H1 (cell line): ENCODE measurements at regions not wholly inside any gene's neighbourhood (a gene's known extent, or its start where the extent isn't known, plus 50 kb on each side); places are given as distances from the start of the nearest gene placed in this dataset.

Experiments
- CTCF ChIA-PET: fragments of 300-600 bp; sonication (Branson Sonifier 250); formaldehyde crosslinking; loops from one replicate; lab custom pipeline; 2021; ENCODE audit not compliant: partially characterized antibody; lab: Charles Lee
- POLR2A ChIA-PET: fragments of 300-600 bp; sonication (Branson Sonifier 250); formaldehyde crosslinking; loops from one replicate; lab custom pipeline; 2021; ENCODE audit warnings: inconsistent platforms; ENCODE audit not compliant: partially characterized antibody; lab: Charles Lee
- DNase-seq, 2 experiments: peaks; one replicate each; pipeline versions ENCODE4 v3.0.0 to v3.0.0-alpha.2; 2010 to 2022; ENCODE audit warnings: low spot score in 2 of 2, low read depth in 1 of 2, mixed read lengths in 1 of 2
- FAIRE-seq: peaks from 2 replicates; lab custom pipeline; 2011; peaks lifted over from hg19 to GRCh38; lab: Jason Lieb, UNC
- H2AFZ ChIP-seq: 2 replicates; pipeline ENCODE4 v1.8.1; 2012; ENCODE audit warnings: low read length, inconsistent platforms
- H2AK5ac ChIP-seq: 2 replicates; pipeline ENCODE4 v1.6.1; 2013; ENCODE audit warnings: low read depth, low read length
- H2BK120ac ChIP-seq: replicated peaks from 2 replicates; pipeline ENCODE3; 2013; ENCODE audit warnings: low read depth, low read length, inconsistent platforms
- H2BK12ac ChIP-seq: 2 replicates; pipeline ENCODE4 v1.6.1; 2013; ENCODE audit warnings: low read depth, low read length
- H2BK15ac ChIP-seq: 2 replicates; pipeline ENCODE4 v1.6.1; 2013; ENCODE audit warnings: low read length
- H2BK20ac ChIP-seq: 2 replicates; pipeline ENCODE4 v1.6.1; 2013; ENCODE audit warnings: low read length
- H2BK5ac ChIP-seq: 2 replicates; pipeline ENCODE4 v1.6.1; 2013; ENCODE audit warnings: low read depth, low read length
- H3K14ac ChIP-seq: 2 replicates; pipeline ENCODE4 v1.6.1; 2013; ENCODE audit warnings: inconsistent platforms; ENCODE audit not compliant: insufficient read length
- H3K18ac ChIP-seq: 2 replicates; pipeline ENCODE4 v1.6.1; 2013; ENCODE audit warnings: low read length; ENCODE audit errors: extremely low read depth
- H3K23ac ChIP-seq: 2 replicates; pipeline ENCODE4 v1.6.1; 2013; ENCODE audit warnings: inconsistent platforms; ENCODE audit not compliant: insufficient read length
- H3K23me2 ChIP-seq: 2 replicates; pipeline ENCODE4 v1.6.1; 2013; ENCODE audit warnings: low read depth, low read length
- H3K27ac ChIP-seq: 2 replicates; pipeline ENCODE4 v1.6.1; 2011; ENCODE audit warnings: low read depth, low read length, inconsistent platforms
- H3K27me3 ChIP-seq, 4 experiments: replicated peaks in 1 of 4; 1 replicate in 1 of 4; 2 replicates in 3 of 4; pipeline versions ENCODE4 v1.6.1 to v1.8.1; 2011 to 2013; ENCODE audit warnings: low read length in 3 of 4, mild to moderate bottlenecking in 3 of 4, inconsistent platforms in 2 of 4, mixed read lengths in 2 of 4, moderate library complexity in 1 of 4; ENCODE audit not compliant: control insufficient read depth in 3 of 4, insufficient read depth in 3 of 4; ENCODE audit errors: extremely low read depth in 1 of 4
- H3K36me3 ChIP-seq, 4 experiments: 2 replicates each; pipeline versions ENCODE4 v1.6.1 to v1.8.1; 2011 to 2013; ENCODE audit warnings: mild to moderate bottlenecking in 4 of 4, low read length in 3 of 4, moderate library complexity in 2 of 4, control low read depth in 1 of 4, inconsistent platforms in 1 of 4; ENCODE audit not compliant: insufficient read depth in 4 of 4, control insufficient read depth in 2 of 4
- H3K4ac ChIP-seq: replicated peaks from 2 replicates; pipeline ENCODE3; 2013; ENCODE audit warnings: low read length, low read depth, mixed read lengths, inconsistent platforms; ENCODE audit not compliant: insufficient read length
- H3K4me1 ChIP-seq, 4 experiments: replicated peaks in 1 of 4; 1 replicate in 1 of 4; 2 replicates in 3 of 4; pipeline versions ENCODE4 v1.6.1 to v1.8.1; 2011 to 2013; ENCODE audit warnings: low read length in 3 of 4, inconsistent platforms in 2 of 4, mixed read lengths in 1 of 4; ENCODE audit not compliant: insufficient read depth in 4 of 4, control insufficient read depth in 3 of 4
- H3K4me2 ChIP-seq, 2 experiments: 2 replicates each; pipeline versions ENCODE4 v1.6.1 to v1.8.1; 2011 to 2013; ENCODE audit warnings: low read depth in 2 of 2, low read length in 2 of 2, control low read depth in 1 of 2, inconsistent platforms in 1 of 2, mild to moderate bottlenecking in 1 of 2; ENCODE audit not compliant: insufficient read depth in 1 of 2
- H3K4me3 ChIP-seq, 4 experiments: fragments of 200-600, 300-600 bp in 1 of 4; sonication (generic), shearing (Covaris generic), sonication (Bioruptor Twin) in 1 of 4; 2 replicates each; pipeline versions ENCODE4 v1.5.1 to v1.8.1; 2011 to 2016; ENCODE audit warnings: low read length in 4 of 4, low read depth in 3 of 4, control low read depth in 2 of 4, inconsistent platforms in 2 of 4, mild to moderate bottlenecking in 2 of 4, mixed read lengths in 1 of 4, moderate library complexity in 1 of 4; ENCODE audit not compliant: insufficient read depth in 2 of 4; ENCODE audit errors: extremely low read depth in 1 of 4
- H3K56ac ChIP-seq: replicated peaks from 2 replicates; pipeline ENCODE3; 2013; ENCODE audit warnings: low read depth, mild to moderate bottlenecking, mixed read lengths, low read length, inconsistent platforms; ENCODE audit not compliant: insufficient read length
- H3K79me1 ChIP-seq: 2 replicates; pipeline ENCODE4 v1.6.1; 2013; ENCODE audit warnings: low read depth, low read length, control low read depth
- H3K79me2 ChIP-seq, 2 experiments: 2 replicates each; pipeline versions ENCODE4 v1.6.1 to v1.8.1; 2012 to 2013; ENCODE audit warnings: low read length in 2 of 2, mild to moderate bottlenecking in 2 of 2, inconsistent platforms in 1 of 2; ENCODE audit not compliant: insufficient read depth in 2 of 2, control insufficient read depth in 1 of 2
- H3K9ac ChIP-seq, 4 experiments: replicated peaks in 1 of 4; 1 replicate in 1 of 4; 2 replicates in 3 of 4; pipeline versions ENCODE4 v1.6.1 to v1.8.1; 2011 to 2013; ENCODE audit warnings: low read depth in 3 of 4, low read length in 3 of 4, control low read depth in 2 of 4, mild to moderate bottlenecking in 2 of 4, moderate library complexity in 2 of 4, inconsistent platforms in 1 of 4; ENCODE audit errors: extremely low read depth in 1 of 4
- H3K9me3 ChIP-seq, 2 experiments: 2 replicates each; pipeline versions ENCODE4 v1.6.1 to v1.8.1; 2012 to 2013; ENCODE audit warnings: mild to moderate bottlenecking in 2 of 2, moderate library complexity in 2 of 2, control low read depth in 1 of 2, inconsistent platforms in 1 of 2, low read depth in 1 of 2, low read length in 1 of 2, mixed read lengths in 1 of 2; ENCODE audit not compliant: insufficient read depth in 2 of 2
- H4K20me1 ChIP-seq, 2 experiments: replicated peaks in 1 of 2; 2 replicates each; pipeline versions ENCODE3 to v1.8.1; 2011 to 2013; ENCODE audit warnings: inconsistent platforms in 2 of 2, low read length in 2 of 2, mild to moderate bottlenecking in 1 of 2; ENCODE audit not compliant: insufficient read depth in 2 of 2, control insufficient read depth in 1 of 2
- H4K5ac ChIP-seq: 2 replicates; pipeline ENCODE4 v1.6.1; 2013; ENCODE audit warnings: low read length, low read depth, mixed read lengths, inconsistent platforms; ENCODE audit not compliant: insufficient read length
- H4K8ac ChIP-seq: 2 replicates; pipeline ENCODE4 v1.8.0; 2013; ENCODE audit warnings: mild to moderate bottlenecking, moderate library complexity, low read length, inconsistent platforms; ENCODE audit not compliant: insufficient read depth; ENCODE audit errors: extremely low read depth
- H4K91ac ChIP-seq: replicated peaks from 2 replicates; pipeline ENCODE3; 2013; ENCODE audit warnings: low read length, mixed read lengths, inconsistent platforms; ENCODE audit not compliant: insufficient read length
- BCL11A ChIP-seq, 2 experiments: IDR thresholded peaks; one replicate each; pipeline ENCODE4 v1.6.1; 2011; ENCODE audit warnings: low read depth in 2 of 2, low read length in 2 of 2, mild to moderate bottlenecking in 2 of 2
- CTCF ChIP-seq, 3 experiments: IDR thresholded peaks; 1 replicate in 2 of 3; 2 replicates in 1 of 3; pipeline versions ENCODE4 v1.5.1 to v1.6.1; 2011; ENCODE audit warnings: low read length in 3 of 3, mild to moderate bottlenecking in 3 of 3, inconsistent platforms in 2 of 3, low read depth in 1 of 3, moderate library complexity in 1 of 3; ENCODE audit not compliant: insufficient read depth in 1 of 3; ENCODE audit errors: control extremely low read depth in 1 of 3
- HDAC2 ChIP-seq, 2 experiments: fragments of 300-600 bp in 1 of 2; sonication (generic) in 1 of 2; IDR thresholded peaks; 2 replicates each; pipeline ENCODE4 v1.6.1; 2011 to 2012; ENCODE audit warnings: low read depth in 2 of 2, low read length in 2 of 2, mild to moderate bottlenecking in 2 of 2, moderate library complexity in 2 of 2, borderline replicate concordance in 1 of 2, inconsistent platforms in 1 of 2
- KDM4A ChIP-seq: IDR thresholded peaks from one replicate; pipeline ENCODE4 v1.7.1; 2012; ENCODE audit warnings: low read depth, mild to moderate bottlenecking, moderate library complexity, low read length, inconsistent platforms; ENCODE audit not compliant: severe bottlenecking
- MAX ChIP-seq: IDR thresholded peaks from 2 replicates; pipeline ENCODE4 v1.6.1; 2012; ENCODE audit warnings: inconsistent platforms
- NANOG ChIP-seq: IDR thresholded peaks from 2 replicates; pipeline ENCODE4 v1.6.1; 2011; ENCODE audit warnings: low read length, low read depth, mild to moderate bottlenecking, inconsistent platforms; ENCODE audit not compliant: insufficient read depth, poor library complexity, severe bottlenecking
- SIRT6 ChIP-seq: IDR thresholded peaks from one replicate; pipeline ENCODE4 v1.7.1; 2012; ENCODE audit warnings: low read length, inconsistent platforms
- SUZ12 ChIP-seq: fragments of 200-600 bp; sonication (generic); IDR thresholded peaks from 2 replicates; pipeline ENCODE4 v1.6.1; 2012; ENCODE audit warnings: mild to moderate bottlenecking, inconsistent platforms, low read length, moderate library complexity, mixed read lengths
- YY1 ChIP-seq: IDR thresholded peaks from 2 replicates; pipeline ENCODE4 v1.6.1; 2011; ENCODE audit warnings: low read depth, mild to moderate bottlenecking, low read length
- WGBS, 2 experiments: shearing (Covaris generic) in 1 of 2; methylation state at CpG; one replicate each; pipeline versions ENCODE4 v1.1.6 to v1.1.7; 2013 to 2015; ENCODE audit warnings: low lambda C conversion rate in 2 of 2, mixed read lengths in 2 of 2, inconsistent platforms in 1 of 2, low coverage in 1 of 2, missing lambda C conversion rate in 1 of 2; ENCODE audit not compliant: insufficient replicate concordance in 2 of 2, insufficient coverage in 1 of 2, insufficient read length in 1 of 2; ENCODE audit errors: extremely low coverage in 1 of 2, missing lambda C conversion rate in 1 of 2; 5-methylcytosine and 5-hydroxymethylcytosine counted together

DNA sequence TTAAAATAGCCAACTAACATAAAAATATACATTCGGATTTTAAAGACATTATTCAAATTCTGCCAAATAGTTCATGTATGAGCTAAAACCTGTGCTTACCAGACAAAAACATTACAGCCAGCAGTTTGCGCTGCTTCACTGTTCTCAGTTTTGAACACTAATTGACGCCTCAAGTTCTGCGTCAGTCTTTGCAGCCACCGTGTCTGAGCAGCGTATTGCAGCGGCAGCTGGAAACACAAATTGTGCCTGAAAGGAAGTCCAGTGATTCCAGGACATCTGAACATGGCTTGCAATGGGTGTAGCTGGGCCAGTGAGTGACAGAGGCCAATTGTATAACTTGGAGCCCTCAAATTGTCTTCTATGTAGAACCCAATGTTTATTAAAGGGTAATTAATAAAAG is 267.6 kb downstream of the TFCP2L1 start:
- DNase-seq (no peak), FAIRE-seq (no peak)
- Histone ChIP-seq H3K4ac (no peak overlapping the region), H3K79me2 (no peaks in the 10 kb centered on the region), H3K56ac (no peak overlapping the region), H2BK15ac (no peak overlapping the region), H3K27ac (no peak overlapping the region), H3K79me1 (no peaks in the 10 kb centered on the region), H4K8ac (no peak overlapping the region), H3K9me3 (no peaks in the 10 kb centered on the region), H4K91ac (no peak overlapping the region), H2BK20ac (no peak overlapping the region), H3K27me3 (peaks cover 0 to 9% (median 5%) of the 10 kb centered on the region in 4 experiments; a peak in 4 of 7 replicates), H3K4me1 (peaks cover 0 to 11% (median 10%) of the 10 kb centered on the region in 4 experiments; a peak in 6 of 7 replicates), H2AFZ (no peak overlapping the region), H2BK5ac (no peak overlapping the region), H3K23ac (no peak overlapping the region), H3K9ac (no peak overlapping the region), H3K23me2 (no peaks in the 10 kb centered on the region), H3K4me3 (no peak overlapping the region), H2BK120ac (no peak overlapping the region), H3K4me2 (no peak overlapping the region), H4K20me1 (no peaks in the 10 kb centered on the region), H3K36me3 (no peaks in the 10 kb centered on the region), H4K5ac (no peak overlapping the region), H3K14ac (no peak overlapping the region), H2AK5ac (no peak overlapping the region), H2BK12ac (no peak overlapping the region; the same call in 1 of the 2 replicates), H3K18ac (no peak overlapping the region)
- ChIA-PET CTCF (interaction anchor here (0.6 to 3.0 kb wide), 7 partner anchors 11 to 337 kb away, joined by 3 to 16 read pairs (median 6); no protein-coding TSS in a partner anchor), POLR2A (interaction anchor here (1.4 to 3.6 kb wide), 2 partner anchors 56 to 58 kb away, joined by 3 to 24 read pairs; no protein-coding TSS in a partner anchor)
- 84% methylated on average over 7 of the region's 7 CpGs; no CpG with 5 or more reads in 1 of the 2 experiments for WGBS, 2 experiments
- no peak for TF ChIP-seq NANOG
- TF ChIP-seq MAX = no peak
- TF ChIP-seq HDAC2 (IDR thresholded peaks at IDR 0.05; ENCODE audit: borderline replicate concordance in 1 of 2, low read depth in 2 of 2, low read length in 2 of 2) = no peak
- no peak for TF ChIP-seq SUZ12
- no peak for TF ChIP-seq KDM4A
- TF ChIP-seq CTCF (IDR thresholded peaks at IDR 0.05; ENCODE audit: control extremely low read depth in 1 of 3, insufficient read depth in 1 of 3, low read depth in 1 of 3, low read length in 3 of 3) = no peak
- TF ChIP-seq BCL11A (IDR thresholded peaks at IDR 0.05; ENCODE audit: low read depth in 2 of 2, low read length in 2 of 2) = no peak
- no peak for TF ChIP-seq YY1
- TF ChIP-seq SIRT6 = no peak
